ENCODE measurements at regions not wholly inside any gene's neighbourhood (a gene's known extent, or its start where the extent isn't known, plus 50 kb on each side); places are given as distances from the start of the nearest gene placed in this dataset.

GRCh38 chr2:15074319-15074718 lies 441.8 kb downstream of the LRATD1 start:
- no peak for DNase-seq (ENCODE audit: extremely low read depth in 1 of 2, low read depth in 1 of 2)

GRCh38 chr2:15074751-15075700 lies 442.5 kb downstream of the LRATD1 start:
- DNase-seq (ENCODE audit: extremely low read depth in 1 of 2, low read depth in 1 of 2) = no peak

GRCh38 chr2:15076668-15077067 lies 444.2 kb downstream of the LRATD1 start:
- no peak for DNase-seq (ENCODE audit: extremely low read depth in 1 of 2, low read depth in 1 of 2)

- DNase-seq (ENCODE audit: extremely low read depth in 1 of 2, low read depth in 1 of 2) = no peak
Measured at GRCh38 chr2:15081356-15081755, 448.8 kb downstream of the LRATD1 start.

- no peak for DNase-seq (ENCODE audit: extremely low read depth in 1 of 2, low read depth in 1 of 2)
Measured at GRCh38 chr2:15082105-15083058, 449.9 kb downstream of the LRATD1 start.

- DNase-seq (ENCODE audit: extremely low read depth in 1 of 2, low read depth in 1 of 2) = no peak
Measured at GRCh38 chr2:15084826-15085489, 452.4 kb downstream of the LRATD1 start.

- no peak for DNase-seq (ENCODE audit: extremely low read depth in 1 of 2, low read depth in 1 of 2)
Measured at GRCh38 chr2:15092181-15092580, 459.7 kb downstream of the LRATD1 start.

GRCh38 chr2:15092691-15093090 lies 460.2 kb downstream of the LRATD1 start:
- no peak for DNase-seq (ENCODE audit: extremely low read depth in 1 of 2, low read depth in 1 of 2)

GRCh38 chr2:15094161-15094560 lies 461.6 kb downstream of the LRATD1 start:
- no peak for DNase-seq (ENCODE audit: extremely low read depth in 1 of 2, low read depth in 1 of 2)

- no peak for DNase-seq (ENCODE audit: extremely low read depth in 1 of 2, low read depth in 1 of 2)
Measured at GRCh38 chr2:15096873-15097272, 464.3 kb downstream of the NBAS start.

GRCh38 chr2:15107137-15107536 lies 454.0 kb downstream of the NBAS start:
- no peak for DNase-seq (ENCODE audit: extremely low read depth in 1 of 2, low read depth in 1 of 2)

GRCh38 chr2:15111718-15112117 lies 449.4 kb downstream of the NBAS start:
- DNase-seq (ENCODE audit: extremely low read depth in 1 of 2, low read depth in 1 of 2) = no peak

- DNase-seq (ENCODE audit: extremely low read depth in 1 of 2, low read depth in 1 of 2) = no peak
Measured at GRCh38 chr2:15112216-15112615, 448.9 kb downstream of the NBAS start.

- DNase-seq (ENCODE audit: extremely low read depth in 1 of 2, low read depth in 1 of 2) = no peak
Measured at GRCh38 chr2:15115776-15116175, 445.4 kb downstream of the NBAS start.

GRCh38 chr2:15116830-15117229 lies 444.3 kb downstream of the NBAS start:
- DNase-seq (ENCODE audit: extremely low read depth in 1 of 2, low read depth in 1 of 2) = no peak

Measured in activated CD8-positive, alpha-beta memory T cell treated with anti-CD3 and anti-CD28 coated beads for 1 hour (primary cell).